ENCODE measurements at regions not wholly inside any gene's neighbourhood (a gene's known extent, or its start where the extent isn't known, plus 50 kb on each side); places are given as distances from the start of the nearest gene placed in this dataset.
"Not testable (repeated sequence)": the region's sequence is repeated elsewhere in the genome, so short reads cannot be mapped to it uniquely, and the experiment has no call there.

GRCh38 chr10:44280226-44281014 is 104.5 kb downstream of the CXCL12 start:
- 71 to 89% methylated on average over 5 of the region's 5 CpGs for WGBS, 2 donors
- no peak overlapping the region for H3K27ac ChIP-seq (ENCODE audit: low read depth in 2 of 2, low read length in 1 of 2)
- no peaks in the 10 kb centered on the region for H3K27me3 ChIP-seq (ENCODE audit: control insufficient read depth in 1 of 2, insufficient read depth in 2 of 2, low read length in 2 of 2)
- no peak overlapping the region for H3K4me3 ChIP-seq (ENCODE audit: low read depth in 1 of 2, low read length in 2 of 2)
- no peaks in the 10 kb centered on the region for H3K36me3 ChIP-seq (ENCODE audit: control insufficient read depth in 2 of 2, insufficient read depth in 2 of 2, low read length in 1 of 2)
- H3K4me1 ChIP-seq (ENCODE audit: control insufficient read depth in 2 of 2, insufficient read depth in 2 of 2, low read length in 1 of 2), result no peaks in the 10 kb centered on the region
- H3K9me3 ChIP-seq (ENCODE audit: control insufficient read depth in 2 of 2, insufficient read depth in 1 of 2, low read depth in 1 of 2, low read length in 1 of 2), result no peaks in the 10 kb centered on the region

DNA sequence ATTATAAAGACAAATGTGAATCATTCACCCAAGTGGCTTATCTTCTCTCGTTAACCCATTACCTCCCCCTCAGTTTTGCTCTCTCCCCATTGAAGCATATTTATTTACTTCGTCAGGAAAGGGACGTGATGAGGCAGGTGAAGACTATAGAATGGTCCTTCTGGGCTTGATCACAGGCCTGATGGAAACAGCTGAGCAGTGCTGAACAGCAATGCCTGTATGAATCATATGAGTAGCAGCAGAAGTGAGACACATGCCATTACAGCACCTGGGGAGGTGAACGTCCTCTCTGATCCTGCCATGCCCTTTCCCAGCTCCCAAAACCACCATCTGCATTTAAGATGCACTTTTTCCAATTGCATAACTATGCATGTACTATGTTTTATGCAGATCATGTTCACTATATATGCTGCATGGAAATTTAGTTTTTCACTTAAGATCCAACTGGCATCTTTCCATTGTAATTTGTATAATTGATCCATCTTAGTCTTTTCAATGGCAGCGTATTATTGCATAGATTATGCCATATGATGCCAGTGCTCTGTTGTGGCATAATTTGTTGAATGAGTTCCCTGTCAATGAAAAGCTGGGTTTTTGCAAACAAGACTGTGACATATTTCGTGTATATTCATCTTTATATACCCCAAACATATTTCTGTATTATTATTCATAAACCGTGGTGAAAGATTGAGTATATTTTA is 105.3 kb downstream of the CXCL12 start:
- Histone ChIP-seq H3K4me3 (ENCODE audit: low read depth in 1 of 2, low read length in 2 of 2) (no peak overlapping the region), H3K36me3 (ENCODE audit: control insufficient read depth in 2 of 2, insufficient read depth in 2 of 2, low read length in 1 of 2) (no peaks in the 10 kb centered on the region), H3K9me3 (ENCODE audit: control insufficient read depth in 2 of 2, insufficient read depth in 1 of 2, low read depth in 1 of 2, low read length in 1 of 2) (no peaks in the 10 kb centered on the region), H3K27me3 (ENCODE audit: control insufficient read depth in 1 of 2, insufficient read depth in 2 of 2, low read length in 2 of 2) (no peaks in the 10 kb centered on the region), H3K27ac (ENCODE audit: low read depth in 2 of 2, low read length in 1 of 2) (no peak overlapping the region), H3K4me1 (ENCODE audit: control insufficient read depth in 2 of 2, insufficient read depth in 2 of 2, low read length in 1 of 2) (no peaks in the 10 kb centered on the region)
- WGBS, 2 donors, result 71 to 76% methylated on average over 7 of the region's 7 CpGs

GRCh38 chr10:44278837-44279324 is 106.0 kb downstream of the CXCL12 start:
- Histone ChIP-seq H3K27me3 (ENCODE audit: control insufficient read depth in 1 of 2, insufficient read depth in 2 of 2, low read length in 2 of 2) (no peaks in the 10 kb centered on the region), H3K9me3 (ENCODE audit: control insufficient read depth in 2 of 2, insufficient read depth in 1 of 2, low read depth in 1 of 2, low read length in 1 of 2) (no peaks in the 10 kb centered on the region), H3K4me3 (ENCODE audit: low read depth in 1 of 2, low read length in 2 of 2) (no peak overlapping the region), H3K27ac (ENCODE audit: low read depth in 2 of 2, low read length in 1 of 2) (no peak overlapping the region), H3K36me3 (ENCODE audit: control insufficient read depth in 2 of 2, insufficient read depth in 2 of 2, low read length in 1 of 2) (no peaks in the 10 kb centered on the region), H3K4me1 (ENCODE audit: control insufficient read depth in 2 of 2, insufficient read depth in 2 of 2, low read length in 1 of 2) (no peaks in the 10 kb centered on the region)
- 72 to 78% methylated on average over 5 of the region's 5 CpGs for WGBS, 2 donors

GRCh38 chr10:44268435-44268948 is 116.4 kb downstream of the CXCL12 start:
- WGBS, 2 donors, result 86 to 90% methylated on average over 13 to 14 of the region's 16 CpGs
- not testable (repeated sequence) for H3K4me3 ChIP-seq (ENCODE audit: low read depth in 1 of 2, low read length in 2 of 2); H3K36me3 ChIP-seq (ENCODE audit: control insufficient read depth in 2 of 2, insufficient read depth in 2 of 2, low read length in 1 of 2)

DNA sequence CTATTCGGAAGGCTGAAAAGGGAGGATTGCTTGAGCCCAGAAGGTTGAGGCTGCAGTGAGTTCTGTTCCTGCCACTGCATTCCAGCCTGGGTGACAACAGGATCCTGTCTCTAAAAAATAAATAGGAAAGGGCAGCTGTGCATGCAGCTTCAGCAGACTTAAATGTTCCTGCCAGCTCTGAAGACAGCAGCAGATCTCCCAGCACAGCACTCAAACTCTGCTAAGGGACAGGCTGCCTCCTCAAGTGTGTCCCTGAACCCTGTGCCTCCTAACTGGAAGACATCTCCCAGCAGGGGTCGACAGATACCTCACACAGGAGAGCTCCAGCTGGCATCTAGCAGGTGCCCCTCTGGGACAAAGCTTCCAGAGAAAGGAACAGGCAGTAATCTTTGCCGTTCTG is 117.9 kb downstream of the CXCL12 start:
- WGBS, 2 donors, result 83 to 87% methylated on average over 3 of the region's 3 CpGs
- H3K27me3 ChIP-seq (ENCODE audit: control insufficient read depth in 1 of 2, insufficient read depth in 2 of 2, low read length in 2 of 2), result no peaks in the 10 kb centered on the region
- no peak overlapping the region for H3K27ac ChIP-seq (ENCODE audit: low read depth in 2 of 2, low read length in 1 of 2)
- no peak overlapping the region for H3K4me3 ChIP-seq (ENCODE audit: low read depth in 1 of 2, low read length in 2 of 2)
- peaks cover 4 to 6% of the 10 kb centered on the region in 2 donors for H3K9me3 ChIP-seq (ENCODE audit: control insufficient read depth in 2 of 2, insufficient read depth in 1 of 2, low read depth in 1 of 2, low read length in 1 of 2)
- H3K36me3 ChIP-seq (ENCODE audit: control insufficient read depth in 2 of 2, insufficient read depth in 2 of 2, low read length in 1 of 2), result no peaks in the 10 kb centered on the region
- H3K4me1 ChIP-seq (ENCODE audit: control insufficient read depth in 2 of 2, insufficient read depth in 2 of 2, low read length in 1 of 2), result no peaks in the 10 kb centered on the region

More at GRCh38 chr10:44268435-44268948, 116.4 kb downstream of the CXCL12 start:
- not testable (repeated sequence) for H3K4me1 ChIP-seq (ENCODE audit: control insufficient read depth in 2 of 2, insufficient read depth in 2 of 2, low read length in 1 of 2); H3K27ac ChIP-seq (ENCODE audit: low read depth in 2 of 2, low read length in 1 of 2); H3K27me3 ChIP-seq (ENCODE audit: control insufficient read depth in 1 of 2, insufficient read depth in 2 of 2, low read length in 2 of 2); H3K9me3 ChIP-seq (ENCODE audit: control insufficient read depth in 2 of 2, insufficient read depth in 1 of 2, low read depth in 1 of 2, low read length in 1 of 2)

GRCh38 chr10:44264244-44264643 is 120.7 kb downstream of the CXCL12 start:
- Histone ChIP-seq H3K27ac (ENCODE audit: low read depth in 2 of 2, low read length in 1 of 2) (no peak overlapping the region), H3K4me1 (ENCODE audit: control insufficient read depth in 2 of 2, insufficient read depth in 2 of 2, low read length in 1 of 2) (peaks cover 0 to 2% of the 10 kb centered on the region in 2 donors), H3K9me3 (ENCODE audit: control insufficient read depth in 2 of 2, insufficient read depth in 1 of 2, low read depth in 1 of 2, low read length in 1 of 2) (peaks cover 4 to 6% of the 10 kb centered on the region in 2 donors), H3K36me3 (ENCODE audit: control insufficient read depth in 2 of 2, insufficient read depth in 2 of 2, low read length in 1 of 2) (no peaks in the 10 kb centered on the region), H3K27me3 (ENCODE audit: control insufficient read depth in 1 of 2, insufficient read depth in 2 of 2, low read length in 2 of 2) (no peaks in the 10 kb centered on the region), H3K4me3 (ENCODE audit: low read depth in 1 of 2, low read length in 2 of 2) (no peak overlapping the region)
- 44 to 50% methylated on average over 4 of the region's 4 CpGs for WGBS, 2 donors

DNA sequence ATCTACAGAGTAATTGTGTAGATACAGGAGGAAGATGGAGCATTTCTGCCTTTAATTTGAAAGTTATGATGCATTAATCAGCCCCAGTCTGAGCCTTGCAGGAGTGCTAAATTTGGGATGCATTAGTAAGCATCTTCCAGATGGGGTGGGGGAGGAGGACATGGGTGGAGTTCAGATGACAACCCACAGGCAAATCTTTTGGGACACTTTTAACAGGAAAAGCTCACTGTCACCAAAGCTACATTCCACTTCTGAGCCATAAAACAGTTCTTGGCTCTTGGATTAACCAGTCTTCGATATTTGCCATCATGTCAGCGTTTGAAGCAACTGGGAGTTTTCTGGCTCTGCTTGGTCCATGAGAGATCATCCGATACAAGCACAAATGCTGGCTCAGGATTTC is 121.1 kb downstream of the CXCL12 start:
- H3K27me3 ChIP-seq (ENCODE audit: control insufficient read depth in 1 of 2, insufficient read depth in 2 of 2, low read length in 2 of 2), result no peaks in the 10 kb centered on the region
- no peak overlapping the region for H3K4me3 ChIP-seq (ENCODE audit: low read depth in 1 of 2, low read length in 2 of 2)
- H3K9me3 ChIP-seq (ENCODE audit: control insufficient read depth in 2 of 2, insufficient read depth in 1 of 2, low read depth in 1 of 2, low read length in 1 of 2), result peaks cover 4 to 6% of the 10 kb centered on the region in 2 donors
- 65 to 68% methylated on average over 3 of the region's 3 CpGs for WGBS, 2 donors
- H3K27ac ChIP-seq (ENCODE audit: low read depth in 2 of 2, low read length in 1 of 2), result no peak overlapping the region
- no peaks in the 10 kb centered on the region for H3K36me3 ChIP-seq (ENCODE audit: control insufficient read depth in 2 of 2, insufficient read depth in 2 of 2, low read length in 1 of 2)
- peaks cover 0 to 2% of the 10 kb centered on the region in 2 donors for H3K4me1 ChIP-seq (ENCODE audit: control insufficient read depth in 2 of 2, insufficient read depth in 2 of 2, low read length in 1 of 2)

DNA sequence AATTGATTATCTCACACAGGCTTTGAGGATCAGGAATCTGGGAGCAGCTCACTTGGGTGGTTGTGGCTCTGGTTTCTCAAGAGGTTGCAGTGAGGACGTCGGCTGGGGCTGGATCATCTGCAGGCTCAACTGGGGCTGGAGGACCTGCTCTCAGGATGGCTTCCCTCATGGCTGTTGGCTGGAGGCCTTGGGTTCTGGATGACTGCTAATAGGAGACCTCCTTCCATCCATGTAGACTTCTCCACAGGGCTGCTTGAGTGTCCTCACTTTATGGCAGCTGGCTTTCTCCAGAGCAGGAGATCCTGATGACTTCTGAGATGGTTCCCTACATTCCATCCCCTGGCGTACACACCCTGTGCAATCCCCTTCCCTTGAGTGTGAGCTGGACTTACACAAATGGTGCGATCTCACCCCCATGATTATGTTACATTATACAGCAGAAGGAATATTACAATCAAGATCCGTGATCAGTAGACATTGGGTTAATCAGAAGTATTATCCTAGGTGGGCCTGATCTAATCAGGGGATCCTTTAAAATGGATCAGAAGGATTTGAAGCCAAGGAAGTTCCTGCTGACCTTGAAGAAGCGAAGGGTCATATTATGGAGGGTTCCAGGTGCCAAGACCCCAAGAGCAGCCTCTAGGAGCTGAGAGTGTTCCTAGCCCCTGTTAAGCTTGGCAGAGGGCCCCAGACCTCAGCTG is 122.2 kb downstream of the CXCL12 start:
- Histone ChIP-seq H3K9me3 (ENCODE audit: control insufficient read depth in 2 of 2, insufficient read depth in 1 of 2, low read depth in 1 of 2, low read length in 1 of 2) (peaks cover 4 to 6% of the 10 kb centered on the region in 2 donors), H3K27ac (ENCODE audit: low read depth in 2 of 2, low read length in 1 of 2) (no peak overlapping the region), H3K4me3 (ENCODE audit: low read depth in 1 of 2, low read length in 2 of 2) (no peak overlapping the region), H3K36me3 (ENCODE audit: control insufficient read depth in 2 of 2, insufficient read depth in 2 of 2, low read length in 1 of 2) (no peaks in the 10 kb centered on the region), H3K27me3 (ENCODE audit: control insufficient read depth in 1 of 2, insufficient read depth in 2 of 2, low read length in 2 of 2) (no peaks in the 10 kb centered on the region), H3K4me1 (ENCODE audit: control insufficient read depth in 2 of 2, insufficient read depth in 2 of 2, low read length in 1 of 2) (peaks cover 0 to 2% of the 10 kb centered on the region in 2 donors)
- WGBS, 2 donors, result 87 to 94% methylated on average over 6 of the region's 6 CpGs

DNA sequence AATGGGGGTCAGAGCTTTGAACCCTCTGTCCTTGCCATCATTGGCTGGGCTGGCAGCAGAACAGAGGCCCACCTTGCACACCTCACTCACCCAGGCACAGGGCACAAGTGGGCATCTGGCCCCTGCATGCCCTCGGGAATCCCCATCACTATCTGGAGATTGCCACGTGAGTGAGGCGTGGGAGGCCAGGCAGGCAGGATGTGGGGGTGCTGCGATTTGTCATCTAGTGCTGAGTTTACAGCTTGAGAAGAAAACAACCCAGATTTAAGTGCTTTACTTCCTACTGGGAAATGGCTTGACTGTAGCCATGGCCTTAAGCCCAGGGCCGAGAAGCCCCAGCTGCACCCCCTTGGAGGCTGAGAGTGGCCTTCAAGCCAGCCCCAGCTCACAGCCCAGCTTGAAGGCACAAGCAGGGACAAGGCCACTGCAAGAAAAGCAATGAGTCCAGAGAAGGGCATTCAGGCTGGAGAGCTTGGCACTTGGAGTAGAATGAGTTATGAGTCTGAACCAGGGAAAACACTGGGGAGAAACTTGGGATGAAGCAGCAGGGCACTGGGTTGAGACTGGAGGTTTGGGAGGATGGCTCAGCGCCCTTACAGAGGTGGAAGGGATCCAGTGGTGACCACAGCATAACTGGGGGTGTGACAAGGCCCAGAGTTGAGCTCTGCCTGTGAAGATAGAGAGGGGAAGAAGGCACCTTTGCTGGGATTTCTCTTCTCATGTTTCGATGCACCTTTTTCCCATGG is 123.0 kb downstream of the CXCL12 start:
- peaks cover 3 to 4% of the 10 kb centered on the region in 2 donors for H3K9me3 ChIP-seq (ENCODE audit: control insufficient read depth in 2 of 2, insufficient read depth in 1 of 2, low read depth in 1 of 2, low read length in 1 of 2)
- 64 to 66% methylated on average over 7 of the region's 7 CpGs for WGBS, 2 donors
- H3K4me1 ChIP-seq (ENCODE audit: control insufficient read depth in 2 of 2, insufficient read depth in 2 of 2, low read length in 1 of 2), result peaks cover 0 to 2% of the 10 kb centered on the region in 2 donors
- H3K27me3 ChIP-seq (ENCODE audit: control insufficient read depth in 1 of 2, insufficient read depth in 2 of 2, low read length in 2 of 2), result no peaks in the 10 kb centered on the region
- H3K27ac ChIP-seq (ENCODE audit: low read depth in 2 of 2, low read length in 1 of 2), result no peak overlapping the region
- no peak overlapping the region for H3K4me3 ChIP-seq (ENCODE audit: low read depth in 1 of 2, low read length in 2 of 2)
- H3K36me3 ChIP-seq (ENCODE audit: control insufficient read depth in 2 of 2, insufficient read depth in 2 of 2, low read length in 1 of 2), result no peaks in the 10 kb centered on the region
